Activated CD4-positive, alpha-beta T cell treated with anti-CD3 and anti-CD28 coated beads, Interleukin-2, amount 50 U/mL, for 24 hours (primary cell): ENCODE measurements at regions not wholly inside any gene's neighbourhood (a gene's known extent, or its start where the extent isn't known, plus 50 kb on each side); places are given as distances from the start of the nearest gene placed in this dataset.

Experiments used
- DNase-seq, 2 donors: peaks; one replicate each; pipeline ENCODE4 v3.0.0-alpha.2; 2020; ENCODE audit warnings: low read depth in 1 of 2, low spot score in 1 of 2

DNA sequence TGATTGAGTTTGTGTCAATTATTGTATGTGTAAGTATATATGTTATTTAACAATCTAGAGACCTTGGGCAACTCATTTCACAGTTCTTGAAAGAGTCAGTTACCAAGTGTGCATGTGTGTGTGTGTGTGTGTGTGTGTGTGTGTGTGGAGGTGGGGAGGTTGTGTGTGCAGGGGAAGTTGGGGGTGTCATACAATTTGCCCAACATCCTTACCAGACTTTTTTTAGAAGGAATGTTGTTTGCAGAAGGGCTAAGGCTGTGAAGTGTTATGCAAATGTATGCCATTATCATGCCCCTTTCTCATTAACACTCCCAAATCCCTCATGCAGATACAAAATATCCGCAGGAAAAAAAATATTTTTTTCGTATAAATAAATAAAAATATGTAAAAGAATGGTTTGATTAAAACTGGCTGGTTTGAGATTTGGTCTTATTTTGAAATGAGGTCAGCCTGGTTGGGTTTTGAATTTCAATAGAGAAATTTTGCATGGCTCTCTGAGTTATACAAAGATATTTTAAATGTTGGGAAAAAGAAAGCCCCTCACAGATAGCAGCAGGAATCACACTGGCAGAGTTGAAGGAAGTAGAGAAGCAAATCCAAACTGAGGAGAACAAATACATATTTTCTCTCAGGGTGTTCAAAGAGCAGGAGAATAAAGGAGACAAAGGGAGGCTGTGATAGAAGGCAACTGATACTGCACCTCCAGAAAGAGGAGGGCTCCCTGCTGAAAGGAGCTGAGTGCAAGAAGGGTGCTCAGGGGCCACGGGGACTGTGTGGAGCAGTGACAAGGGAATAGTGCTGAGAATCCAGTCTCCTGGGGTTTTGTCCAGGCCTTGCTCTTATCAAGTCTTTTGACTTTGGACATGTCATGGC is 1365.5 kb upstream of the CELF4 start:
- no peak for DNase-seq

DNA sequence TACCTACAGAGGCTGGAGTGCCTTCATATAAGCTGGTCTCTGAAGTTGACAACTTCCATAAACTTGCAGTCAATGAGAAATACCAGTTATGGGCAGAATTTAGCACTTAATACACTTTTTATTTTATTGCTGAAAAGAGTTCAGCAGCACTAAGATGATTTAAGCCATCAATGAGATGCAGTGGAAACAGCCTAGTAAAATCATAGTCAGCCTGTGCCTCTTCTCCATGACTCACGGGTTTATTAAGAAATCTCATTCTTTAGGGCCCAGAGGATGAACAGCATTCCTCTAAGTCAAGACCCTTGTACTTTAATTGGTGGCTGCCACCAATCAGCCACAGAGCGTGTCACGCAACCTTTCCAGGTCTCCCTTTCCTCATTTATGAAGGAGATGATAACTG is 1357.9 kb upstream of the CELF4 start:
- no peak for DNase-seq

DNA sequence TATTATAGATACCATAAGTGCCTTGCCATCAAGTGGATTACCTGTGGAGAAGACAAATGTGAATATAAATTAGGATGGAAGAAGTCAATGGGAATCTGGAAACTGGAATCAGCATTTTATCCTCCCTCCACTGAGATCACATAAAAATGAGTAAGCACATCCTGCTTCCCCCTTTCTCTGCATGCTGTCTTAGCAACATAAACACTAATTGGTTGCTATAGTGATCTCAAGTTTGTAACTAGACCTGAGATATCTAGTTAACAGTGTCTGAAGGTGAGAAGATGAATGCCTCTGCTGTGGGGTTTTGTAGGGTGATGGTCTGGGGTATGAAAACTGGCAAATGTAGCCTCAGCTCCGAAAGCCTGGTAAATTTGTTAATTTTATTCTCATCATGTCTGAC is 1357.5 kb upstream of the CELF4 start:
- no peak for DNase-seq

DNA sequence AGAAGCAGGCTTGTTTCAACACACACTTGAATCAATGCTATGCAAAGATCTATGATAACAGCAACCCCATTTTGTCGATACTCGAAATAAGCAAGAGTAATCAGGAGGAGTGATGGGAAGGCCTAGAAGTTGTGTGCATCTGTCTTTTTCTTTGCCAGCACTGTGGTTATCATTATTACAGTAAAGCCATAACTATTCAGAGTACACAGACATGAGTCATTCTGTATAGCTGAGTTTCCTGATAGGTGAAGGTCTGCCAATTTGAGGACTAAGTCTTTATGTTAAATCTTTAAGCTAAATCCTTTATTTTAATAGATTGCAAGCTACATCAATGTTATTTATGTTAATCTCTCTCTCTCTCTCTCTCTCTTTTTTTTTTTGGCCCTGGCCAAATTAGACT is 1344.4 kb upstream of the CELF4 start:
- DNase-seq = no peak

DNA sequence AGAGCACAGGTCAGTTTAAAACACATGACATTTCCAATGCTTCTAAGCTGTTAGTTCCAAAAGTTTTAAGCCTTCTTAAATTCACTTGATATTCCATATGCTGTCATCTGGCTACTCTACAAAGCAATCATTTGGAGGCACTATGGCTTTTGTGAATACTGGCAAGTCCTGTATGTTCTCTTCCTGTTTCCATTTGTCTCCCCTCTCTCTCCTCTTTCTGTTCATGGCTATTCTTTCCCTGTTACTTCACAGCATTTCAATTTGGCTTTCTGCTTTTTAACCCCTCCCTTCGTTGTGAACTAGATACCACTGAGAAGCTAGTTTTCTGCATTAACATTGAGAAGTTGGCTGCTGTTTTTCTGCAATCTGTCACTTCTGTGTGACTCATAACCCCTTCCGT is 1337.2 kb upstream of the CELF4 start:
- DNase-seq = no peak

DNA sequence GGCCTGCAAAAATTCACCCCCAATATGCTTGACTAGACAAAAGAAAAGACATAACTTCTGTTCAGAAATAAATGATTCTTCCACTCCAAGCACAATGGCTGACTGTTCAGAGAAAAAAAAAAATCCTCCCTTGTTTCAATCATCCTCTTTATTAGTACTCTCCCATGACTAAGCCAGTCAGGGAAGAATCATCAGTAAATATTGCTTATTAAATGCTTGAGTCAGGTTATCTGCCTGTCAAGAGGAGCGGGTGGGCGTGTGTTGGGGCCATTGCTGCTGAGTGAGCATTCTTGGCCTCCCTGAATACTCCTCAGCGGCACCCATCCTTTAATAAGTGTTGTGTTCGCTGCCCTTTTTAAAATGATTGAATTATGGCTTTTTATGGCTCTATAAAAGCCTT is 1334.8 kb upstream of the CELF4 start:
- no peak for DNase-seq

DNA sequence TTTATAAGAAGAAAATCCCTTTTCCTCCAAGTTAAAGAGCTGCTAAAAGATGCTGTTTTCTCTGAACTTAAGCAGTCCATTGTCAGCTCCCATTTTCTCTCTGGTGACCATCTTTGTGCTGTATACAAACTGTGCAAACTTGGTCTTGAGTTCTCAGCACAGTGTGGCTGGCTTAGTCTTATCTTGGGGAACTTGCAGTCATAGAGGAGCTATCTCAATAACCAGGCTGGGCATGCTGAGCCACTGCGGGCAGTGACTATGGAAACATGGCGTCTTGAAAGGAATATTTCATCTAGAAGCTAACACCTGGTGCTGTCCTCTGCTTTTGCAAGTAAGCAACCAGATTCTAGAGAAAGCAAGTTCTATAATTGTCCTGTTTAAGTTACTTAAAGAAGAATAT is 1334.4 kb upstream of the CELF4 start:
- DNase-seq = no peak

DNA sequence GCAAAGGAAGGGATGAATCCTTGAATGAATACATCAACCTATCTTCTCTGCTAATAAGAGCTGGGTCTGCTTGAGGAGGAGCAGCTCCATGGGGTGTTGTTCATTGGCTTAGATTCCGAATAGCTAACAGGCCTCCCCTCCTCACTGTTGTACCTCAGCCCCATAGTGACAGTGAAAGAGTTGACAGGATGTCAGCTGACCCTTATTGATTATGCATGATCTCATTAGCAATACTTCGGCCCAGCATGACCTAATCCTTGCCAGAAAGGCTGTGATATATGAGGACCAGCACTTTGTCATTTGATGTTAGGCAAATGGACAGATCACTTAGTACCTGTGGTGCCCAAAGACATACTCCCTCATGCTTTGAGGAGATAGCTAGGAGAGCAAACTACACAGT is 1333.7 kb upstream of the CELF4 start:
- DNase-seq = no peak

DNA sequence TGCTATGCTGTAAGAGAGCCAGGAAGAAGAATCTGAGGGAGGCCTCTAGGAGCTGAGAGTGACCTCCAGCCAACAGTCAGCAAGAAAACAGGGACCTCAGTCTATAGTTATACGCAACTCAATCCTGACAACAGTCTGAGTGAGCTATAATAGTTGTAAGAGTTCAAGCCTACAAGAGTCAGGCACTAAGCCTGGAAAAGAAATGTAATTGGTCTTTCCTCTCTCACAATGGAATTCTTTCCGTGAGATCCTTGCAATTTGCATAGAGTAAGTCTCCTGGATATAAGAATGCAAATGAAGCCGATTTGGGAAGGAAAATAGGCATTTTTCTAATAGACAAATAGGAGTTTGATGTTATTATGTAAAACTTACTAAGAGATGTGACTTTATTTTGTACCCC is 1332.6 kb upstream of the CELF4 start:
- DNase-seq = no peak

DNA sequence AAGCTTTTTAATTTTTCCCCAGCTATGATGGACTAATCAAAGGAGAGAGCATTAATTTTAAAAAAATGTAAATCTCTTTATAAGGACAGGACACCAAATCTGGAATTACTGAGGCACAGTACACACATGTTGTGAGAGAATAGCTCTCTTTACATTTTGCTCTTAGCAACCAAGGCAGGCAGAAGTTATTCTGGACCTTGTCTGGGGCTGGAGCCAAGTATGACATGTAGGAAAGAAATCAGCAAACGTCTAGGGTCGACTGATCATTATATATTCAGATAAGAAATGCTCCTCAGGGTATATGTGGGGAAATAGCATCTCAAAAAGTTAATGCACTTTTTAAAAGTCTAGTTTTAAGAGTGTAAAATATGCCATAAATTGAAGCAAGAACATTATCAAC is 1330.0 kb upstream of the CELF4 start:
- DNase-seq = no peak

DNA sequence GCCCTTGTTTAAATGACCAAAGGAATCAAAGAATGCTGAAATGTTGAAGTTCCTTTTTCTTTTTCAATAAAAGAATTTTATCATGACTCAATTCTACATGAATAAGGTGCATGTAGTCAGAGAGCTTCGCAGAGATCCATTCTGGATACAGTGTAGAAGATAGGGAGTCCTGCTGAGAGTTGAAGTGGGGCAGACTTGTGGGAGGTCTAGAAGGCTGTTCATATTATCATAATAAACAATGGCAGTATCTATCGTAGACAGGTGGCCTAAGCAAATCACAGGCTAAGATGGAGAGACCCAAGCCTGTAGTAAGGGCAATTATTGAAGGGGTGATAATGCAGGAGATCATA is 1322.0 kb upstream of the CELF4 start:
- DNase-seq = no peak

DNA sequence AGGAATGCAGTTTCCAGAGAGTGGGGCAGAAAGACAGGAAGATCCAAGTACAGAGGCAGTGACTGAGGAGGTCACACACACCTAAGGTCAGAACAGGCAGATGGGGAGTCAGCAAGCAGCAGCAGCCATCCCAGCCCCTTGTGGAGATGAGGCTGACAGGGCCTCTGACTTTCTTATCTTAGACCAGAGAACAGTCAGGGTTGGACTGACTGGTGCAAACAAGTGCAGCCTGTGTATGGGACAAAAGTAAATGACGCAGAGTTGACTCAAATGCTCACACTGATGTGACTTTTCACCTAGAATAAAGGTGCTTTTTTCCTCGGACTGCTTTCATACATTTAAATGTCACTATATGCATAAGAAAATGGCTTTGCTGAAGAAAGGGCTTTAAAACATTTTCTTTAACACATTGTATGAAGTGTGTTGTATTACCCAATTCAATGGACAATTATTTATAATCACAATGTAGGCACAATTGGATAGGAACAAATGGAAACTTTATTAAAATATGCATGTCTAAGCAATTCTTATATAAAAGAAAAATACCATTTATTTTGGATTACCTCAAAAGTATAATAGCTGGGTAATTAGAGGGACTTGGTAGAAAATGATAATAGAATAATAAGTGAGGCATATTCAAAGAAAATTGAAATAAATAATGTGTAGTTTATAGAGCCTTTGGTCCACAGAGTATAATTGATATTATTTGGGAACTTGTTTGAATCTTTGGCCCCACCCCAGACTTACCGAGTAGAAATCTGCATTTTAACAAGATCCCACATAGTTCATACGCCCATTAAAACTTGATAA is 1321.5 kb upstream of the CELF4 start:
- no peak for DNase-seq

DNA sequence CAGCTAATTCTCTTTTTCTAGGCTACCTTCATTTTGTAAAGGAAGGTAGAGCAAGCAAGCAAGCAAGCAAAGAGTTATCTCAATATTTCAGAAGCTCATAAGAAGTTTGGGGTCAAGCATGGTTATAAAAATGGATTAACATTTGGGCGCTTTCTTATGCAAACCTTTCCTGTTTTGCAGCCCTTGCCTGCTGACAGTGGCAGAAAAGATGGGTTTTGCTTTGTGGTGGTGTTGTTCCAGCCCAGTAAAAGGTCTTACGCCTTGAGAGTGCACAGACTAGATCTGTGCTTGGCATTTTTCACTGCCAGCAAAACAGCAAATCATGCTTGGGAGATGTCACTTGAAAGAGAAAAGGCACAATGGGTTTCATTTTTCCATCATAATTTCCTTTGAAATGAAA is 1320.6 kb upstream of the CELF4 start:
- no peak for DNase-seq

DNA sequence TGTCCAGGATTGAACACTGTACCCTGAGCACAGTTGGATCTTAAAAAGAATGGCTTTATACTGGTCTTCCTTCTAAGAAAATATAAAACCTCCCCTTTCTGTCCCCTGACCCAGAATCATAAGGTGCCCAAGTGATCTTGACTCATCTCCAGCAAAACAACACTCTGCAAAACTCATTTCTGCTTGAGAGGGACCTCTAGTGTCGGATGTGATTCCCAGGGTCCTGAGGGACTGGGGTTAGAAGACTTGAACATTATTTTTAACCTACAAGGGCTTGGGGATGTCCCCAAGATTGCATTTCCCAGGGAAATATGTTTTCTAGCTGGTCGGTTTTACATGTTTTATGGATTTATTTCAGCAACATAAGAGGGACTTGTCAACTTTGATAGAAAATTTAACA is 1318.5 kb upstream of the CELF4 start:
- DNase-seq = no peak

DNA sequence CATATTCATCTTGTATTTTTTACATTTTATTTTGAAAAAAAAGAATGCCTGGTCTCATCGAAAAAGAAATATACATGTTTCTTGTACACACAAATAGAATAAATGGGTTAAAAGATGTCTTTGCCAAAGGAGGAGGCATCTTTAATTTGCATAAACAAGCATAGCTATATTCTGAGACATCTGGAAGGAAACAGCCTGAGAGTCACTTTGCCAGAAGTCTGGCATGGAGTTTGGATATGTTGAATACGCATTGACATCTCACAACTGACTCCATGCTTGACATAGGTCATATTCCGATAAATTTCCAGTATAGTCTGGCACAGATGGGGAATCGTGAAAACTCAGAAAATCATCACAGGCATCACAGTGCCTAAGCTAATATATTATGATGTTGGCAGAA is 1317.5 kb upstream of the CELF4 start:
- no peak for DNase-seq

DNA sequence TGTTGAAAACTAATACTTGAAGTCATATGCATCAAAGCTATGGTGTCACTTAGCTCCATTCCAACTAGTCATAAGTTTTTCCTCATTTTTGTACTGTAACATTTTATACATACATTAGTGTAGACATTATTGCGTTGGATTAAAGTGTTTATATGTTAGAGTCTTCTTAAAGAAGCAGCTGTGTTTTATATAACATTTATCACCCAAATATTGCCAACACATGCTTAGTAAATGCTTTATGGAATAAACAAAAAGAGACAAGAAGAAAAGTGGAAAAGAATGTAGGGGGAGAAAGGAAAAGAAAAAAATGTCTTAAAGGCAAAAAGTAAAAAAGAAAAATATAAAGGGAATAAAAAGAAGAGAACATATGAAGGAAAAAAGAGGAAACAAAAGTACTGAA is 1314.3 kb upstream of the CELF4 start:
- no peak for DNase-seq

DNA sequence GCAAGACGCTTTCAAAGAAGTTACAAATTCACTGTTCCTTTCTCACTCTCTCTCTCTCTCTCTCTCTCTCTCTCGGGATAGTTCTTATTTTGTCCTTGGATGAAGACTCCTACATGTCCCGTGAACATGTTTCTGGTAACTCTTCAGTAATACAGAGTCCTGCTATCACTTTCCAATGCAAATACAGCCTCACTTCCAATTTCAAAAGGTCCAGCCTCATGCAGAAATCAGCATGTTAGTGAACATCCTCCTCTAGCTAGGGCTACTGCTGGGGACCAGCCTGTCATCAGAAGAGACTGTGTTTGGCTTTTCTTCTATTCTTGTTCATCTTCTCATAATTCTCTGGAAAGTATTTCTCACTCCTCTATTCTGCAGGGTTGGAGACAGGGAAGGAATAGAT is 1306.7 kb upstream of the CELF4 start:
- DNase-seq = no peak

DNA sequence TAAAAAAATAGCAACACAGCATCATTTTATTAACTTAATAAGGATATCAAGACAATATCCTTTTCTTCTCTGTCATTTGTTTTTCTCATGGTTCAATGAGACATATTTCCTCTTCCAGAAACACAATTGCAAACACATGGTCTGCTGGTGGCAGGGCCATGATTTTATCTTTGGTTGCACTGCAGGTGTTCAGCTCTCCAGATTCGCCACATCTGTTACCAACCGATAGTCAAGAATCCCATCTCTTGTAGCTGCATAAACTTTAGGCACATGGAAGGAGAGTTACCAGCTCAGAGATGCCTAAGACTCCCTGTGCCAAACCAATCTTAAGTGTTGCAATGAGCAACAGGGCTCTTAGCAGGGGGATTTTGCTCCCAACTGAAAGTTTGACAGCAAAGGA is 1303.2 kb upstream of the CELF4 start:
- no peak for DNase-seq

DNA sequence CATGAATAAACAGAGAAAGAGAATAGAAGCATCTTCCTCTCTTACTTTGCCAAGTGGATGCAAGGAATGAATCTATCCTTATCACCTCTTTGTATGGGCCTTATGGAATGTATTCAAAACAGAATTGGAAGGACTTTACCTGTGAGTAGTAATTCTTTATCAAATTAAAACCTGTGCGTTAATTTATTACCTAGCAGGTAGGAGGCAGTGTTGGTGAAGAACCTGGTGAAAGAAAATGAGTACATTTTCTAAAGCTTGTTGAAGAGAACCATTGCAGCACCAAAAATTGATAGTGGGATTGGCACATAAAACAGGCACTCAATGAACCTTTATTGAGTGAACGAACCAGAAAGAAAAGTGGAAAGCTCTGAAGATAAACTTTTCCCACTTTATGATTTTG is 1302.1 kb upstream of the CELF4 start:
- DNase-seq = no peak

DNA sequence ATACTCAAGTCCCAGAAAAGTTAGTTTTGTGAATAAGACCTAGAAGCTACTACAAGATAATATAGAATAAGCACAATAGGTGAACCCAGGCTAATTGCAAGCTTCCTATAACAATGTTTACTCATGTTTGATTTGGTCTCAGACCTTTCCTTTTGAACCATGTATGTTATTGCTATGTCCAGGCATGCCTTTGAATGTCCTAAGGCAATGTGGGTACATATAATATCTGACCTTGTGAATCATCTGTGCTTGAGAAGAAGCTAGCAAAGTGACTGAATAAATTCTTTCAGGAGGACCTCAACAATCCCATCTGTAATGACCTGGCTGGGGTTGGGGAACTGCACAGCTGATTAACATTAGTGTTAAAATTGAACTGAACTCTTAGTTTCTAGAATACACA is 1285.9 kb upstream of the CELF4 start:
- no peak for DNase-seq

DNA sequence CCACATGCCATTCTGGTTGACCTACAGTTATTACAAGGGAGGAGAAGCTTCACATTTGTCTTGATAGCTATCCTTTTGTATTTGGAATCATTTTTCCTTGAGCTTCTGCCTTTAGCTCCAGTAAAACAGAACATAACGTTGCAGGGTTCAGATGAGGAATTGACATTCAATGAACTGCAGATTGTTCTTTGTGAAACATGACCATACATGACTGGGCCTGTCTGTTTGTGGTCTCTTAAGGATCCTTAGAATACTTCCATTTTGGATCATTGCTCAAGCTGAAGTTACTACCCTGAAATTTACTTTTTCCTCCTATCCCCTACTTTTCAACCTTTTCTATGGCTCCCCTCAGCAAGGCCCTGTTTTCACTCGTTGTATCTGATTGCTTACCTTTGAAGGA is 1281.7 kb upstream of the CELF4 start:
- no peak for DNase-seq

DNA sequence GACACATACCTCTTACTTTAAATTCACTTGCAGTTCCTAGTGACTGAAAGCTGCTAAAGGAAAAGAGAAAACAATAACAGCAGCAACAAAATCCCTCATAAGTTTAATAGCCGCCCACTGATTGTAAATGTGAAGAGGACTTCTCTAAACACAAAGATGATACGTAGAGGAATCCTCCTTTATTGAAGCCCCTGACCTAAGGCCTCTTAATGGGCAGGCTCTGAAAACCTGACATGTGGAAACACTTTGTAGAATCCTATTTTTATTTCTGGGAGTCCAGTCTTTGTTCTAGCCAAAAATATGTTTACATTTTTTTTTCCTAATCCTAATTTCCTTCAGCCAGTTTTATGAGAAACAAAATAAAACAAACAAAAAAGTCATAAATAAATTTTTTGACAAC is 1277.7 kb upstream of the CELF4 start:
- no peak for DNase-seq

DNA sequence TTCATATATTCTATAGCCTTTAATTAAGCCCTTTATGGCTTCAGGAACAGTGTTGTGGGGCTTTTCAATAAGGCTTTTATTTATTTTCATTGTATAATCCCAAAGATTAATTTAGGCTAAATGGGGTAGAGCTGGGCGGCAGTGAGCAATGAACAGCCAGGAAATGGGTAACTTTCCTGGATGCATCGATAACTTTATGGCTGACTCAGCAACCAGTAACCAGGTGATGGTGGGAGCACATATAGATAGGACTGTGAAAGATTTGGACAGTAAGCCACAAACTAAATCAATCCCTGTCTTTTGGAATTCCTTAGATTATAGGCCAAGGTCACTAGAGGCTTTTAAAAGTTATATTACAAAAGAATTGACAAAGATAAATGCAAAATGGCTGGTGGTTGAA is 1260.6 kb upstream of the CELF4 start:
- no peak for DNase-seq
